WTC11 (cell line): ENCODE measurements at regions not wholly inside any gene's neighbourhood (a gene's known extent, or its start where the extent isn't known, plus 50 kb on each side); places are given as distances from the start of the nearest gene placed in this dataset.

Experiments
- ATAC-seq: fragments of 200-7000 bp; cut with Tn5 transposase; 2 replicates; pipeline ENCODE4 v1.10.0; 2021; ENCODE audit warnings: mild to moderate bottlenecking, moderate library complexity
- CTCF ChIA-PET: fragments of 300-600 bp; sonication (Branson Sonifier 250); formaldehyde crosslinking; loops from one replicate; lab custom pipeline; 2021; ENCODE audit warnings: antibody characterized with exemption; lab: Charles Lee
- POLR2A ChIA-PET: fragments of 350-600 bp; sonication (Branson Sonifier 250); formaldehyde crosslinking; loops from one replicate; lab custom pipeline; 2021; ENCODE audit warnings: antibody characterized with exemption; lab: Charles Lee
- DNase-seq: peaks from one replicate; pipeline ENCODE4 v3.0.0; 2021; ENCODE audit warnings: low spot score
- H3K27ac Mint-ChIP-seq: 2 replicates; pipeline ENCODE4 v1.8.0; 2021; ENCODE audit warnings: mixed read lengths
- H3K27me3 Mint-ChIP-seq: 2 replicates; pipeline ENCODE4 v1.8.0; 2021; ENCODE audit warnings: low read depth, mild to moderate bottlenecking, moderate library complexity, mixed read lengths
- H3K36me3 Mint-ChIP-seq: 2 replicates; pipeline ENCODE4 v1.8.0; 2021; ENCODE audit warnings: mixed read lengths
- H3K4me1 Mint-ChIP-seq: 2 replicates; pipeline ENCODE4 v1.8.0; 2022; ENCODE audit warnings: mixed read lengths
- H3K4me3 Mint-ChIP-seq: 2 replicates; pipeline ENCODE4 v1.8.0; 2021; ENCODE audit warnings: mild to moderate bottlenecking, moderate library complexity, mixed read lengths
- H3K9me3 Mint-ChIP-seq: 2 replicates; pipeline ENCODE4 v1.8.0; 2021; ENCODE audit warnings: mixed read lengths
- ARID4B ChIP-seq: sonication (generic); formaldehyde crosslinking; IDR thresholded peaks from 2 replicates; pipeline ENCODE4 v1.8.0; 2023; ENCODE audit warnings: missing genetic modification reagents, mild to moderate bottlenecking, borderline replicate concordance
- ATF2 ChIP-seq: sonication (generic); formaldehyde crosslinking; IDR thresholded peaks from 2 replicates; pipeline ENCODE4 v1.8.1; 2022; ENCODE audit warnings: low read depth, missing genetic modification reagents, borderline replicate concordance
- CREB1 ChIP-seq: sonication (generic); formaldehyde crosslinking; IDR thresholded peaks from 2 replicates; pipeline ENCODE4 v1.8.0; 2023; ENCODE audit warnings: mild to moderate bottlenecking, missing genetic modification reagents
- CREM ChIP-seq: sonication (generic); formaldehyde crosslinking; IDR thresholded peaks from 2 replicates; pipeline ENCODE4 v1.8.1; 2022; ENCODE audit warnings: mild to moderate bottlenecking, missing genetic modification reagents, moderate library complexity
- CTCF ChIP-seq: fragments of 200-600 bp; IDR thresholded peaks from 2 replicates; pipeline ENCODE4 v1.8.0; 2022; ENCODE audit warnings: antibody characterized with exemption
- E2F5 ChIP-seq: sonication (generic); formaldehyde crosslinking; IDR thresholded peaks from 2 replicates; pipeline ENCODE4 v1.8.1; 2022; ENCODE audit warnings: mild to moderate bottlenecking, moderate library complexity, missing genetic modification reagents
- GABPB1 ChIP-seq: sonication (generic); formaldehyde crosslinking; IDR thresholded peaks from 2 replicates; pipeline ENCODE4 v1.8.1; 2023; ENCODE audit warnings: mild to moderate bottlenecking, missing genetic modification reagents
- MLX ChIP-seq: sonication (generic); formaldehyde crosslinking; IDR thresholded peaks from 2 replicates; pipeline ENCODE4 v1.8.1; 2023; ENCODE audit warnings: mild to moderate bottlenecking, missing genetic modification reagents, moderate library complexity
- MXD4 ChIP-seq: fragments of 250-450 bp; sonication (Bioruptor Pico); IDR thresholded peaks from 2 replicates; pipeline ENCODE4 v1.8.0; 2021; ENCODE audit warnings: mild to moderate bottlenecking, moderate library complexity, borderline replicate concordance
- NR3C1 ChIP-seq: sonication (generic); formaldehyde crosslinking; conservative IDR thresholded peaks from 2 replicates; pipeline ENCODE4 v1.8.1; 2023; ENCODE audit warnings: low read depth, mild to moderate bottlenecking, missing genetic modification reagents
- TCF7 ChIP-seq: sonication (generic); formaldehyde crosslinking; IDR thresholded peaks from 2 replicates; pipeline ENCODE4 v1.8.0; 2022; ENCODE audit warnings: mild to moderate bottlenecking, low read depth, missing genetic modification reagents, moderate library complexity
- ZBTB43 ChIP-seq: sonication (generic); formaldehyde crosslinking; IDR thresholded peaks from 2 replicates; pipeline ENCODE4 v1.8.1; 2023; ENCODE audit warnings: mild to moderate bottlenecking, missing genetic modification reagents
- ZNF121 ChIP-seq: sonication (generic); formaldehyde crosslinking; IDR thresholded peaks from 2 replicates; pipeline ENCODE4 v1.8.0; 2023; ENCODE audit warnings: missing genetic modification reagents
- ZNF138 ChIP-seq: sonication (generic); formaldehyde crosslinking; conservative IDR thresholded peaks from 2 replicates; pipeline ENCODE4 v1.8.1; 2022; ENCODE audit warnings: mild to moderate bottlenecking, moderate library complexity, missing genetic modification reagents
- ZNF281 ChIP-seq: sonication (generic); formaldehyde crosslinking; IDR thresholded peaks from 2 replicates; pipeline ENCODE4 v1.8.0; 2023; ENCODE audit warnings: mild to moderate bottlenecking, missing genetic modification reagents
- ZNF423 ChIP-seq: fragments of 250-450 bp; sonication (Bioruptor Pico); IDR thresholded peaks from 2 replicates; pipeline ENCODE4 v2.1.2; 2022; ENCODE audit warnings: mild to moderate bottlenecking, moderate library complexity

GRCh38 chr21:17416139-17416538 lies 96.7 kb upstream of the CXADR start (continued):
- TF ChIP-seq ZNF281 (no peak), MLX (CRISPR knock-in tag) (no peak), MXD4 (CRISPR knock-in tag) (no peak), ZNF121 (CRISPR knock-in tag) (no peak)

- TF ChIP-seq TCF7 = no peak
- no peak for TF ChIP-seq CTCF
- TF ChIP-seq E2F5 (CRISPR knock-in tag) = no peak
- TF ChIP-seq ZNF423 = no peak
- no peak for TF ChIP-seq ZNF138 (CRISPR knock-in tag)
- TF ChIP-seq ZBTB43 (CRISPR knock-in tag) = no peak
- no peak for TF ChIP-seq CREB1
- TF ChIP-seq ATF2 (CRISPR knock-in tag) = no peak
- no peak for TF ChIP-seq GABPB1 (CRISPR knock-in tag)
- no peak for TF ChIP-seq CREM (CRISPR knock-in tag)
- TF ChIP-seq, all 79 proteins: peak for 0
- CTCF ChIA-PET = no interaction called here
- H3K9me3 Mint-ChIP-seq = peaks cover 16% of the 10 kb centered on the region
Observed at GRCh38 chr21:17422931-17423330, 89.9 kb upstream of the CXADR start.

GRCh38 chr21:17427157-17427556 lies 85.7 kb upstream of the CXADR start:
- H3K4me3 Mint-ChIP-seq = no peak overlapping the region
- peaks cover 16% of the 10 kb centered on the region for H3K9me3 Mint-ChIP-seq
- DNase-seq = no peak
- no peaks in the 10 kb centered on the region for H3K36me3 Mint-ChIP-seq
- H3K27me3 Mint-ChIP-seq = no peaks in the 10 kb centered on the region
- H3K4me1 Mint-ChIP-seq = peaks cover 4% of the 10 kb centered on the region
- ChIA-PET POLR2A (no interaction called here), CTCF (no interaction called here)
- no peak for TF ChIP-seq ZNF281
- no peak for TF ChIP-seq MXD4 (CRISPR knock-in tag)
- no peak for TF ChIP-seq ARID4B (CRISPR knock-in tag)
- TF ChIP-seq ZNF121 (CRISPR knock-in tag) = no peak
- TF ChIP-seq NR3C1 (CRISPR knock-in tag) = no peak
- no peak for ATAC-seq
- no peak overlapping the region for H3K27ac Mint-ChIP-seq

More at GRCh38 chr21:17422931-17423330, 89.9 kb upstream of the CXADR start:
- Mint-ChIP-seq H3K4me3 (no peak overlapping the region), H3K27me3 (no peaks in the 10 kb centered on the region), H3K4me1 (no peaks in the 10 kb centered on the region), H3K27ac (no peak overlapping the region), H3K36me3 (no peaks in the 10 kb centered on the region)
- no peak for ATAC-seq
- DNase-seq = no peak
- POLR2A ChIA-PET = no interaction called here
